Loucy (cell line): ENCODE measurements at regions not wholly inside any gene's neighbourhood (a gene's known extent, or its start where the extent isn't known, plus 50 kb on each side); places are given as distances from the start of the nearest gene placed in this dataset.
A peak's percentile ranks its signal among the peaks of the same experiment; 100 is the strongest.
"Not testable (repeated sequence)": the region's sequence is repeated elsewhere in the genome, so short reads cannot be mapped to it uniquely, and the experiment has no call there.

Experiments
- H2AFZ ChIP-seq: fragments of 200-600 bp; sonication (generic); 2 replicates; pipeline ENCODE4 v1.6.0; 2016; ENCODE audit warnings: antibody characterized with exemption, mild to moderate bottlenecking, low read length, moderate library complexity
- H3F3A ChIP-seq: fragments of 200-600 bp; 2 replicates; pipeline ENCODE4 v1.6.0; 2016; ENCODE audit warnings: antibody characterized with exemption, low read depth, mild to moderate bottlenecking
- H3K27me3 ChIP-seq: fragments of 200-600 bp; sonication (generic); 2 replicates; pipeline ENCODE4 v1.6.1; 2014; ENCODE audit warnings: low read length, mild to moderate bottlenecking; ENCODE audit not compliant: insufficient read depth, poor library complexity, severe bottlenecking
- H3K36me3 ChIP-seq: fragments of 200-600 bp; sonication (generic); 2 replicates; pipeline ENCODE4 v1.6.1; 2016; ENCODE audit warnings: low read length; ENCODE audit not compliant: insufficient read depth
- H3K4me1 ChIP-seq: fragments of 200-600 bp; sonication (generic); 2 replicates; pipeline ENCODE4 v1.5.1; 2014; ENCODE audit warnings: low read length, mild to moderate bottlenecking; ENCODE audit not compliant: insufficient read depth, poor library complexity, severe bottlenecking
- H3K4me2 ChIP-seq: fragments of 200-600 bp; sonication (generic); 2 replicates; pipeline ENCODE4 v1.6.0; 2014; ENCODE audit warnings: antibody characterized with exemption, low read length, low read depth, mild to moderate bottlenecking; ENCODE audit not compliant: poor library complexity, severe bottlenecking
- H3K4me3 ChIP-seq: fragments of 200-600 bp; sonication (generic); 2 replicates; pipeline ENCODE4 v1.5.1; 2014; ENCODE audit warnings: low read length, mild to moderate bottlenecking, mixed read lengths; ENCODE audit not compliant: poor library complexity, severe bottlenecking
- H3K79me2 ChIP-seq: fragments of 200-600 bp; sonication (generic); 2 replicates; pipeline ENCODE4 v1.6.1; 2014; ENCODE audit warnings: low read length; ENCODE audit not compliant: insufficient read depth
- H3K9ac ChIP-seq: fragments of 200-600 bp; sonication (generic); 2 replicates; pipeline ENCODE4 v1.6.0; 2014; ENCODE audit warnings: mild to moderate bottlenecking, low read depth, low read length, moderate library complexity; ENCODE audit not compliant: poor library complexity, severe bottlenecking
- H3K9me2 ChIP-seq: fragments of 200-600 bp; sonication (generic); replicated peaks from 2 replicates; pipeline ENCODE4 v1.6.1; 2016; ENCODE audit warnings: low read depth, low read length, mixed read lengths
- H3K9me3 ChIP-seq: fragments of 200-600 bp; sonication (generic); 2 replicates; pipeline ENCODE4 v1.6.1; 2014; ENCODE audit warnings: mild to moderate bottlenecking, antibody characterized with exemption, low read length, low read depth; ENCODE audit not compliant: insufficient read depth
- H4K20me1 ChIP-seq: fragments of 200-600 bp; sonication (generic); 2 replicates; pipeline ENCODE4 v1.6.0; 2014; ENCODE audit warnings: antibody characterized with exemption, low read length, mild to moderate bottlenecking; ENCODE audit not compliant: insufficient read depth, poor library complexity, severe bottlenecking
- CTCF ChIP-seq: fragments of 200-600 bp; sonication (generic); conservative IDR thresholded peaks from 2 replicates; pipeline ENCODE4 v1.5.1; 2014; ENCODE audit warnings: mild to moderate bottlenecking, antibody characterized with exemption, low read length
- EZH2phosphoT487 ChIP-seq: fragments of 200-600 bp; IDR thresholded peaks from 2 replicates; pipeline ENCODE4 v1.6.1; 2018; ENCODE audit warnings: antibody characterized with exemption, mild to moderate bottlenecking, moderate library complexity, borderline replicate concordance

DNA sequence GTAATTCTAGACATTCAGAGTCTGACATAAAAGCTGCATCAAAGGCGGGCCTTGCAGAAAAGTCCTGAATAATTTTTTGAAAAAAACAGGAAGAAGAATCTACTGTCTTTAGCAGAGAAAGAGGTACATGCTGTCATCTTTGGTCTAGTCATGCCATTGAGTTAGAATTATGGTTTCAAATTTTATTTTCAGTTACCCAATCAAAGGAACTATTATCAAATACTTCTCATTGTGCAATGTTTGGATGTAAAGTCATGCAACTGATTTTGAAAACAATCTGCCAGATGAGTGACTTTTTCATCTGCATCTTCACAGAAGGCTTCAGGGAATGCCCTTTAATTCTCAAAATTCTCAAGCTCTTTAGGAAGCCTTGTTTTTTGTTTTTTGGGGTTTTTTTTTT, 803.5 kb downstream of the FLRT2 start:
- Histone ChIP-seq H3F3A (no peaks in the 10 kb centered on the region), H3K4me2 (no peak overlapping the region), H4K20me1 (no peaks in the 10 kb centered on the region), H2AFZ (peak overlapping the region; percentile 20; the same call in 1 of the 2 replicates), H3K9me3 (no peaks in the 10 kb centered on the region), H3K9ac (no peak overlapping the region), H3K4me1 (no peaks in the 10 kb centered on the region), H3K36me3 (no peaks in the 10 kb centered on the region), H3K79me2 (no peaks in the 10 kb centered on the region), H3K9me2 (no peaks in the 10 kb centered on the region), H3K4me3 (no peak overlapping the region), H3K27me3 (no peaks in the 10 kb centered on the region)
- no peak for TF ChIP-seq CTCF
- no peak for TF ChIP-seq EZH2phosphoT487

- Histone ChIP-seq H3F3A (no peaks in the 10 kb centered on the region), H3K79me2 (no peaks in the 10 kb centered on the region), H4K20me1 (no peaks in the 10 kb centered on the region), H3K4me1 (no peaks in the 10 kb centered on the region), H2AFZ (no peak overlapping the region), H3K9me3 (no peaks in the 10 kb centered on the region), H3K4me2 (no peak overlapping the region), H3K9ac (no peak overlapping the region), H3K9me2 (no peaks in the 10 kb centered on the region), H3K4me3 (no peak overlapping the region), H3K27me3 (no peaks in the 10 kb centered on the region), H3K36me3 (no peaks in the 10 kb centered on the region)
- no peak for TF ChIP-seq CTCF
- no peak for TF ChIP-seq EZH2phosphoT487
These were observed 801.4 kb downstream of the FLRT2 start for GRCh38 chr14:86331341-86331740.

DNA sequence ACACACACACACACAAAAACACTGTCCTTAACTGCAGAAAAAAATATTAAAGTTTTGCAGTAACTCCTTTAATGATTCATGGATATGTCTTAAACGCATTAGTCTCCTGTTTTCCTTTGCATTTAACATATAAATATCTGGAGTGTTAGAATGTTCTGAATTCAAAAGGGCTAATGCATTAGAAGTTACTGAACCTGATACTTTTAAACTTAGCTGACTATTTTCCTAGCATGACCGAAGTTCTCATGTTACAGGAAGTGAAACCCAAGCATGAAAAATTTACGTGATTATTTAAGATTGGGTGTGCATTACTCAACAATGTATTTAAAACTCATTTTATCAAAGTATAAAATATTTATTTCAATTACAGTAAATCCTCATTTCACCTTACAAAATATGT, 791.2 kb downstream of the FLRT2 start:
- Histone ChIP-seq H4K20me1 (no peaks in the 10 kb centered on the region), H3K79me2 (no peaks in the 10 kb centered on the region), H3F3A (no peaks in the 10 kb centered on the region), H3K9me2 (no peaks in the 10 kb centered on the region), H3K9ac (no peak overlapping the region), H3K4me2 (peak overlapping the region; percentile 48), H3K27me3 (no peaks in the 10 kb centered on the region), H3K36me3 (no peaks in the 10 kb centered on the region), H3K9me3 (peaks cover 15% of the 10 kb centered on the region; the same call in 1 of the 2 replicates), H3K4me1 (peaks cover 26% of the 10 kb centered on the region), H2AFZ (peak overlapping the region; percentile 68; the same call in 1 of the 2 replicates), H3K4me3 (peak overlapping the region; percentile 22)
- TF ChIP-seq CTCF: no peak
- no peak for TF ChIP-seq EZH2phosphoT487

- H4K20me1 ChIP-seq, H2AFZ ChIP-seq, H3K9me3 ChIP-seq, H3F3A ChIP-seq, H3K36me3 ChIP-seq, H3K79me2 ChIP-seq, H3K9ac ChIP-seq, H3K4me2 ChIP-seq, H3K4me1 ChIP-seq, H3K9me2 ChIP-seq, H3K4me3 ChIP-seq, H3K27me3 ChIP-seq: not testable (repeated sequence)
These were observed 782.3 kb downstream of the FLRT2 start for GRCh38 chr14:86312154-86312665.
